ENCODE measurements at regions not wholly inside any gene's neighbourhood (a gene's known extent, or its start where the extent isn't known, plus 50 kb on each side); places are given as distances from the start of the nearest gene placed in this dataset.
"Not testable (repeated sequence)": the region's sequence is repeated elsewhere in the genome, so short reads cannot be mapped to it uniquely, and the experiment has no call there.

GRCh38 chr4:42205541-42205940, 53.1 kb upstream of the BEND4 start:
- DNase-seq: no peak

GRCh38 chr4:42216664-42217063, 64.2 kb upstream of the BEND4 start:
- DNase-seq: no peak

GRCh38 chr4:42225286-42225685, 72.8 kb upstream of the BEND4 start:
- no peak for DNase-seq

- no peak for DNase-seq
These were observed 82.4 kb upstream of the BEND4 start for GRCh38 chr4:42234817-42235216.

- no peak for DNase-seq
These were observed 83.0 kb upstream of the BEND4 start for GRCh38 chr4:42235304-42236021.

- no peak for DNase-seq
These were observed 84.6 kb upstream of the BEND4 start for GRCh38 chr4:42237010-42237409.

GRCh38 chr4:42237451-42237850, 85.0 kb upstream of the BEND4 start:
- DNase-seq: no peak

- no peak for DNase-seq
These were observed 96.5 kb upstream of the BEND4 start for GRCh38 chr4:42248972-42249371.

GRCh38 chr4:42252315-42252714, 99.9 kb upstream of the BEND4 start:
- no peak for DNase-seq

GRCh38 chr4:42257645-42258044, 105.2 kb upstream of the BEND4 start:
- DNase-seq: not testable (repeated sequence)

- no peak for DNase-seq
These were observed 110.4 kb upstream of the BEND4 start for GRCh38 chr4:42262701-42263490.

- DNase-seq: no peak
These were observed 113.5 kb upstream of the BEND4 start for GRCh38 chr4:42265782-42266602.

GRCh38 chr4:42267724-42268123, 115.3 kb upstream of the BEND4 start:
- DNase-seq: no peak

GRCh38 chr4:42268824-42269223, 116.4 kb upstream of the BEND4 start:
- no peak for DNase-seq

- no peak for DNase-seq
These were observed 118.6 kb upstream of the BEND4 start for GRCh38 chr4:42271096-42271495.

GRCh38 chr4:42277291-42277690, 120.0 kb upstream of the SHISA3 start:
- DNase-seq: no peak

GRCh38 chr4:42278709-42279324, 118.5 kb upstream of the SHISA3 start:
- DNase-seq: no peak

- DNase-seq: no peak
These were observed 116.8 kb upstream of the SHISA3 start for GRCh38 chr4:42280327-42281095.

- DNase-seq: no peak
These were observed 115.8 kb upstream of the SHISA3 start for GRCh38 chr4:42281324-42282020.

- peak in 1 of 2 experiments; percentile 10 for DNase-seq
These were observed 115.0 kb upstream of the SHISA3 start for GRCh38 chr4:42282081-42282901.

GRCh38 chr4:42284030-42284429, 113.3 kb upstream of the SHISA3 start:
- DNase-seq: no peak
